ENCODE measurements at regions not wholly inside any gene's neighbourhood (a gene's known extent, or its start where the extent isn't known, plus 50 kb on each side); places are given as distances from the start of the nearest gene placed in this dataset.

DNA sequence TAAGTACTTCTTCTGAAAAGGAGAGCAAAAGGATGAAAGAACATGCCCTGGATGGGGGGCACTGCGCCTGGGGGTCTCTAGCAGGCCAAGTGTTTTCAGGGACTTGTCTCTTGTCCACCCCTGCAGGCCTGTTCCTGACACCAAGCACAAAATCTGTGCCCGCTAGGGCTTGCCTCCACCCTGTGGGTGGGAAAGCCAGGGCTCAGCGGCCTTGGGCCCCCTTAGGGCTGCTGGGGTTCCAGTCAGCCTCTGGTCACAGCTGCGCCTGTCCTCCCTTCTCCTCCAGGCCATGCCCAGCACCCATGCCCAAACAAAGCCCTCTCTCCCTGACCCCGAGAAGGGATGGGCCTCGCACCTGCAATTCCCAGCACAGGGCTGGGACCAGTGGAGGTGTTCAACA lies 71.1 kb upstream of the TRPM1 start:
- in situ Hi-C loops (cut with MboI; ENCODE audit: low pct_ligation_motif_present in 1 of 4, low pct_unique_long_range_greater_than_20kb in 1 of 4, low sequenced_read_pairs in 3 of 4) (no loop called here), intact Hi-C loops (cut with DNase I; ENCODE audit: low total_unique reads) (no loop called here)
- no peaks in the 10 kb centered on the region for H3K9me3 ChIP-seq
- no peaks in the 10 kb centered on the region for H3K36me3 ChIP-seq
- H3K4me1 ChIP-seq: no peaks in the 10 kb centered on the region
- TF ChIP-seq POLR2A (IDR thresholded peaks at IDR 0.05) (no peak), EP300 (IDR thresholded peaks at IDR 0.05; ENCODE audit: low read depth) (no peak)
- H3K4me3 ChIP-seq: no peak overlapping the region
- DNase-seq: no peak
- H3K27ac ChIP-seq: no peak overlapping the region
- WGBS, 2 donors (ENCODE audit: low coverage in 1 of 2): 88 to 100% methylated on average over 1 to 6 of the region's 6 CpGs
- no peaks in the 10 kb centered on the region for H3K27me3 ChIP-seq

DNA sequence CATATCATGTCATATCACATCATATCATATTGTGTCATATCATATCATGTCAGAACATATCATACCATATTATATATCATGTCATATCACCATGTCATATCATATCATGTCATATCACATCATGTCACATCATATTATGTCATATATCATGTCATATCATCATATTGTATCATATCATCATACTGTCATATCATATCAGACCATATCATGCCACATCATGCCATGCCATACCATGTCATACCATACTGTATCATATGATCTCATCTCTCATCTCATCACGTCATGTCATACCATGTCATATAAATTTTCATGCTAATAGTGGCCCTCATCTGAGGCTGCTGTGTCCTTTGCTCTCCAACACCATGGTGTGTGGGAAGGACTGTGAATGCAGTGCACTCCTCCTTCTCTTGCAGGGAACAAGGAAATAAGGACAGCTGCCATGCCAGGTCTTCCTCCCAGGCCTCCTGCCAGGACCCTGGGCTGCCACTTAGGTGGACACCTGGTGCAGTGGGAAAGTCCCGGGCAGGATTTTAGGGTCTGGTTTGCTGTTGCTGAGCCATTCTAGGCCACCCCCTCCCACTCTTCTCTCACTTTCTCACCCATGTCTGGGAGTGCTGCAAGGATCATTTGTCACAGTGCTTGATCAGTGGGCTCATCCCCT lies 72.4 kb upstream of the TRPM1 start:
- intact Hi-C loops (cut with DNase I; ENCODE audit: low total_unique reads) (no loop called here), in situ Hi-C loops (cut with MboI; ENCODE audit: low pct_ligation_motif_present in 1 of 4, low pct_unique_long_range_greater_than_20kb in 1 of 4, low sequenced_read_pairs in 3 of 4) (no loop called here)
- WGBS, 2 donors (ENCODE audit: low coverage in 1 of 2): 73 to 90% methylated on average over 1 to 2 of the region's 2 CpGs
- Histone ChIP-seq H3K4me3 (no peak overlapping the region), H3K27ac (no peak overlapping the region), H3K36me3 (no peaks in the 10 kb centered on the region), H3K9me3 (no peaks in the 10 kb centered on the region), H3K27me3 (no peaks in the 10 kb centered on the region), H3K4me1 (no peaks in the 10 kb centered on the region)
- TF ChIP-seq EP300 (IDR thresholded peaks at IDR 0.05; ENCODE audit: low read depth) (no peak), POLR2A (IDR thresholded peaks at IDR 0.05) (no peak), POLR2AphosphoS5 (IDR thresholded peaks at IDR 0.05) (no peak)
- TF ChIP-seq, protein P1, sequence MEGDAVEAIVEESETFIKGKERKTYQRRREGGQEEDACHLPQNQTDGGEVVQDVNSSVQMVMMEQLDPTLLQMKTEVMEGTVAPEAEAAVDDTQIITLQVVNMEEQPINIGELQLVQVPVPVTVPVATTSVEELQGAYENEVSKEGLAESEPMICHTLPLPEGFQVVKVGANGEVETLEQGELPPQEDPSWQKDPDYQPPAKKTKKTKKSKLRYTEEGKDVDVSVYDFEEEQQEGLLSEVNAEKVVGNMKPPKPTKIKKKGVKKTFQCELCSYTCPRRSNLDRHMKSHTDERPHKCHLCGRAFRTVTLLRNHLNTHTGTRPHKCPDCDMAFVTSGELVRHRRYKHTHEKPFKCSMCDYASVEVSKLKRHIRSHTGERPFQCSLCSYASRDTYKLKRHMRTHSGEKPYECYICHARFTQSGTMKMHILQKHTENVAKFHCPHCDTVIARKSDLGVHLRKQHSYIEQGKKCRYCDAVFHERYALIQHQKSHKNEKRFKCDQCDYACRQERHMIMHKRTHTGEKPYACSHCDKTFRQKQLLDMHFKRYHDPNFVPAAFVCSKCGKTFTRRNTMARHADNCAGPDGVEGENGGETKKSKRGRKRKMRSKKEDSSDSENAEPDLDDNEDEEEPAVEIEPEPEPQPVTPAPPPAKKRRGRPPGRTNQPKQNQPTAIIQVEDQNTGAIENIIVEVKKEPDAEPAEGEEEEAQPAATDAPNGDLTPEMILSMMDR (IDR thresholded peaks at IDR 0.05): no peak
- DNase-seq: no peak

DNA sequence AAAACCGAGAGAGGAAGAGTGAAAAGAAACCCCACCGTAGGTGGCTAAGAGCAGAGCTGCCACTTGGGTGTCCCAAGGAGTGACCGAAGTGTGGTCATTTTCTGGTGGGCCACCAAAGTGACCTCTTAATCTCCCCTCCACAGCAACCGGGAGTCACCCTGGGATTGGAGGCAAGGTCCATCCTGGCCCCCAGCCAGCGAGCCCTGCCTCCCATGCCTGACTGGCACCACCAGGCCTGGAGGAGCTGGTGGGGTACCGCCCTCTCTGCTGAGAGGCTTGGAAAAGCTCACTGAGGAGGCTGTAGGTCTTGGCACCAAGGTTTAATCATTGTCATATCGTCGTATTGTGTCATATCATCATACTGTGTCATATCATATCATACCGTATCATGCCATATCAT lies 74.0 kb upstream of the TRPM1 start:
- H3K36me3 ChIP-seq: no peaks in the 10 kb centered on the region
- WGBS, 2 donors (ENCODE audit: low coverage in 1 of 2): 89% methylated on average over 9 of the region's 9 CpGs; no CpG with 5 or more reads in 1 of the 2 donors
- no peaks in the 10 kb centered on the region for H3K9me3 ChIP-seq
- no peaks in the 10 kb centered on the region for H3K27me3 ChIP-seq
- H3K27ac ChIP-seq: no peak overlapping the region
- no peaks in the 10 kb centered on the region for H3K4me1 ChIP-seq
- in situ Hi-C loops (cut with MboI; ENCODE audit: low pct_ligation_motif_present in 1 of 4, low pct_unique_long_range_greater_than_20kb in 1 of 4, low sequenced_read_pairs in 3 of 4): no loop called here
- H3K4me3 ChIP-seq: no peak overlapping the region
- TF ChIP-seq, protein P1 (IDR thresholded peaks at IDR 0.05): no peak
- TF ChIP-seq POLR2AphosphoS5 (IDR thresholded peaks at IDR 0.05): no peak
- TF ChIP-seq EP300 (IDR thresholded peaks at IDR 0.05; ENCODE audit: low read depth): no peak
- no peak for TF ChIP-seq POLR2A (IDR thresholded peaks at IDR 0.05)
- intact Hi-C loops (cut with DNase I; ENCODE audit: low total_unique reads): no loop called here
- DNase-seq: no peak

DNA sequence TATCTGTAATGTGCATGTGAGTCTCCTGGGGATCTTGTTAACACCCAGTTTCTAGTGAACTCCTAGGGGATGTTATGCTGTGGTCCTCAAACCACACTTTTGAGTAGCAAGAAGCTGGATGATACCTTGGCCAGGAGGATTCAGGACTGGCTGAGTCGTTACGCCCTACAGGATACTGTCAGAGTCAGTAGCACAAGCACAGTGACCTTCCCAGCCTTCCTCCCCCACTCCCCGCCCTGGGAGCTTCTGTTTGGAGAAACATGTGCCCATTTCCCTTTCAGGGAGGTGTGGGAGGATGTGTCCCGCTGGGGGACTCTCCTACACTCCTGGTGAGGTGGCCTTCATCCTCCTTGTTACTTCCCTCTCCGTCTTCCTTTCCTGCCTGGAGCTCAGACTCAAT lies 76.4 kb upstream of the TRPM1 start:
- 50 to 61% methylated on average over 2 to 5 of the region's 5 CpGs for WGBS, 2 donors (ENCODE audit: low coverage in 1 of 2)
- no peak for DNase-seq
- Histone ChIP-seq H3K27me3 (no peaks in the 10 kb centered on the region), H3K27ac (no peak overlapping the region), H3K4me1 (no peaks in the 10 kb centered on the region), H3K9me3 (no peaks in the 10 kb centered on the region), H3K4me3 (no peak overlapping the region), H3K36me3 (no peaks in the 10 kb centered on the region)
- in situ Hi-C loops (cut with MboI; ENCODE audit: low pct_ligation_motif_present in 1 of 4, low pct_unique_long_range_greater_than_20kb in 1 of 4, low sequenced_read_pairs in 3 of 4) (no loop called here), intact Hi-C loops (cut with DNase I; ENCODE audit: low total_unique reads) (no loop called here)
- no peak for TF ChIP-seq POLR2A (IDR thresholded peaks at IDR 0.05)
- TF ChIP-seq POLR2AphosphoS5 (IDR thresholded peaks at IDR 0.05): no peak
- no peak for TF ChIP-seq EP300 (IDR thresholded peaks at IDR 0.05; ENCODE audit: low read depth)
- TF ChIP-seq, protein P1 (IDR thresholded peaks at IDR 0.05): no peak

DNA sequence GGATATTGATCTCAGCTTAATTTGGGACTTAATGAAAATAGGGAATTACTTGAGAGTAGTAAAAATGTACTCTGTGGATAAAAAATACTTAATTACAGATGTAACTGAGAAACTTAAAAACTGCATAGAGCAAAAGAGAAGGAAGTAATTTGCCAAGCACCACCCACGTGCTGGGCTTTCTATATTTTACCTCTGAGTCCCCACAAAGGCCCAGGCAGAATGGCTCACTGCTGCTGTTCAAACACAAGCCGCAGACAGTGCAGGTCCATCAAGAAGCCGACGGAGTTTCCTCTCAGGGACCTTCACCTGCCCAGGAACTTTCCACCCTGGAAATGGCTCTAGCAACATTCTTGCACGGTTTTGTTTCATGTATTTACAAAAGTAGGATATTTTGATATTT lies 77.2 kb upstream of the TRPM1 start:
- H3K9me3 ChIP-seq: no peaks in the 10 kb centered on the region
- intact Hi-C loops (cut with DNase I; ENCODE audit: low total_unique reads) (no loop called here), in situ Hi-C loops (cut with MboI; ENCODE audit: low pct_ligation_motif_present in 1 of 4, low pct_unique_long_range_greater_than_20kb in 1 of 4, low sequenced_read_pairs in 3 of 4) (no loop called here)
- H3K4me1 ChIP-seq: no peaks in the 10 kb centered on the region
- no peak for DNase-seq
- no peak overlapping the region for H3K27ac ChIP-seq
- 65 to 82% methylated on average over 4 to 5 of the region's 5 CpGs for WGBS, 2 donors (ENCODE audit: low coverage in 1 of 2)
- TF ChIP-seq POLR2AphosphoS5 (IDR thresholded peaks at IDR 0.05) (no peak), EP300 (IDR thresholded peaks at IDR 0.05; ENCODE audit: low read depth) (no peak), POLR2A (IDR thresholded peaks at IDR 0.05) (no peak)
- TF ChIP-seq, protein P1 (IDR thresholded peaks at IDR 0.05): no peak
- no peak overlapping the region for H3K4me3 ChIP-seq
- no peaks in the 10 kb centered on the region for H3K27me3 ChIP-seq
- no peaks in the 10 kb centered on the region for H3K36me3 ChIP-seq

Measured in transverse colon (tissue), 4 donors.